B cell (primary cell): ENCODE measurements at regions not wholly inside any gene's neighbourhood (a gene's known extent, or its start where the extent isn't known, plus 50 kb on each side); places are given as distances from the start of the nearest gene placed in this dataset.

ENCODE experiments used
- ATAC-seq: fragments of 200-7000 bp; cut with Tn5 transposase; one replicate; pipeline ENCODE4 v1.10.0; 2021; ENCODE audit warnings: low read depth, mild to moderate bottlenecking, moderate number of reproducible peaks, moderate library complexity
- CTCF ChIA-PET: fragments of 350-600 bp; sonication (Branson Sonifier 250); formaldehyde crosslinking; loops from one replicate; lab custom pipeline; 2021; ENCODE audit warnings: antibody characterized with exemption, inconsistent platforms; lab: Charles Lee
- POLR2A ChIA-PET: fragments of 350-600 bp; sonication (Branson Sonifier 250); formaldehyde crosslinking; loops from one replicate; lab custom pipeline; 2021; ENCODE audit warnings: antibody characterized with exemption; lab: Charles Lee
- DNase-seq: peaks from one replicate; pipeline ENCODE4 v3.0.0; 2013
- H2AFZ ChIP-seq: 2 replicates; pipeline ENCODE4 v1.6.1; 2012; ENCODE audit warnings: mild to moderate bottlenecking, low read depth, low read length; ENCODE audit not compliant: insufficient read depth, poor library complexity, severe bottlenecking
- H3K27ac ChIP-seq, 2 donors: 1 replicate in 1 of 2; 2 replicates in 1 of 2; pipeline ENCODE4 v1.5.1; 2012 to 2013; ENCODE audit warnings: low read length in 2 of 2, mild to moderate bottlenecking in 2 of 2, moderate library complexity in 1 of 2
- H3K27me3 ChIP-seq, 4 experiments: fragments of 200-600 bp in 1 of 4; sonication (generic) in 1 of 4; replicated peaks in 1 of 4; 1 replicate in 2 of 4; 2 replicates in 2 of 4; pipeline versions ENCODE4 v1.6.1 to v1.7.0; 2013 to 2016; ENCODE audit warnings: low read length in 3 of 4, mild to moderate bottlenecking in 2 of 4, mixed read lengths in 1 of 4, moderate library complexity in 1 of 4; ENCODE audit not compliant: insufficient read depth in 4 of 4, control insufficient read depth in 3 of 4; ENCODE audit errors: control extremely low read depth in 1 of 4
- H3K36me3 ChIP-seq, 2 experiments: replicated peaks in 1 of 2; 1 replicate in 1 of 2; 2 replicates in 1 of 2; pipeline versions ENCODE4 v1.6.1 to v1.7.1; 2013; ENCODE audit warnings: low read length in 1 of 2; ENCODE audit not compliant: insufficient read depth in 2 of 2, control insufficient read depth in 1 of 2; ENCODE audit errors: control extremely low read depth in 1 of 2, extremely low read depth in 1 of 2
- H3K4me1 ChIP-seq, 2 donors: fragments of 200-600 bp in 1 of 2; sonication (generic) in 1 of 2; 1 replicate in 1 of 2; 2 replicates in 1 of 2; pipeline versions ENCODE4 v1.5.1 to v1.6.1; 2013 to 2017; ENCODE audit warnings: low read length in 2 of 2; ENCODE audit not compliant: control insufficient read depth in 2 of 2, insufficient read depth in 2 of 2
- H3K4me2 ChIP-seq: replicated peaks from 2 replicates; pipeline ENCODE3; 2012; ENCODE audit warnings: mild to moderate bottlenecking, low read depth, low read length; ENCODE audit not compliant: poor library complexity, severe bottlenecking
- H3K4me3 ChIP-seq, 5 experiments: fragments of 200-600 bp in 1 of 5; sonication (generic) in 1 of 5; 1 replicate in 3 of 5; 2 replicates in 2 of 5; pipeline versions ENCODE4 v1.5.1 to v1.7.0; 2011 to 2016; ENCODE audit warnings: low read length in 4 of 5, mild to moderate bottlenecking in 4 of 5, low read depth in 2 of 5, control low read depth in 1 of 5, moderate library complexity in 1 of 5; ENCODE audit not compliant: insufficient read depth in 1 of 5; ENCODE audit errors: control extremely low read depth in 1 of 5, extremely low read depth in 1 of 5
- H3K79me2 ChIP-seq: fragments of 200-600 bp; sonication (generic); one replicate; pipeline ENCODE4 v1.6.0; 2016; ENCODE audit warnings: low read length; ENCODE audit not compliant: control insufficient read depth, insufficient read depth
- H3K9ac ChIP-seq: fragments of 200-600 bp; sonication (generic); 2 replicates; pipeline ENCODE4 v1.6.1; 2017; ENCODE audit warnings: mild to moderate bottlenecking, low read length, moderate library complexity
- H3K9me3 ChIP-seq, 3 donors: one replicate each; pipeline versions ENCODE4 v1.6.1 to v1.7.1; 2013; ENCODE audit warnings: low read length in 2 of 3; ENCODE audit not compliant: control insufficient read depth in 2 of 3, insufficient read depth in 1 of 3; ENCODE audit errors: control extremely low read depth in 1 of 3
- H4K20me1 ChIP-seq: 2 replicates; pipeline ENCODE4 v1.6.0; 2012; ENCODE audit warnings: mild to moderate bottlenecking, low read length; ENCODE audit not compliant: insufficient read depth, control insufficient read depth, poor library complexity, severe bottlenecking
- H3K27ac Mint-ChIP-seq: one replicate; pipeline ENCODE4 v1.8.0; 2021; ENCODE audit warnings: mixed read lengths
- H3K27me3 Mint-ChIP-seq: one replicate; pipeline ENCODE4 v1.8.0; 2021; ENCODE audit warnings: mixed read lengths
- H3K4me1 Mint-ChIP-seq: one replicate; pipeline ENCODE4 v1.8.0; 2021; ENCODE audit warnings: mixed read lengths
- H3K4me3 Mint-ChIP-seq: one replicate; pipeline ENCODE4 v1.8.0; 2021; ENCODE audit warnings: mixed read lengths
- H3K9me3 Mint-ChIP-seq: one replicate; pipeline ENCODE4 v1.8.0; 2022; ENCODE audit warnings: mixed read lengths; ENCODE audit not compliant: insufficient read depth
- CTCF ChIP-seq: fragments of 200-600 bp; IDR thresholded peaks from one replicate; pipeline ENCODE4 v1.8.0; 2022; ENCODE audit warnings: antibody characterized with exemption, mild to moderate bottlenecking
- EZH2 ChIP-seq: IDR thresholded peaks from 2 replicates; pipeline ENCODE4 v1.6.1; 2012; ENCODE audit warnings: borderline replicate concordance, low read depth, mild to moderate bottlenecking, moderate library complexity, low read length; ENCODE audit not compliant: insufficient read depth, poor library complexity, severe bottlenecking
- WGBS: methylation state at CpG from one replicate; pipeline ENCODE4 v1.1.5; 2013; ENCODE audit warnings: missing lambda C conversion rate; ENCODE audit not compliant: insufficient coverage; 5-methylcytosine and 5-hydroxymethylcytosine counted together
- intact Hi-C: fragments of 100-400 bp; cut with micrococcal nuclease; formaldehyde crosslinking; loops from one replicate; pipeline ENCODE4 v1.10.0; 2022

DNA sequence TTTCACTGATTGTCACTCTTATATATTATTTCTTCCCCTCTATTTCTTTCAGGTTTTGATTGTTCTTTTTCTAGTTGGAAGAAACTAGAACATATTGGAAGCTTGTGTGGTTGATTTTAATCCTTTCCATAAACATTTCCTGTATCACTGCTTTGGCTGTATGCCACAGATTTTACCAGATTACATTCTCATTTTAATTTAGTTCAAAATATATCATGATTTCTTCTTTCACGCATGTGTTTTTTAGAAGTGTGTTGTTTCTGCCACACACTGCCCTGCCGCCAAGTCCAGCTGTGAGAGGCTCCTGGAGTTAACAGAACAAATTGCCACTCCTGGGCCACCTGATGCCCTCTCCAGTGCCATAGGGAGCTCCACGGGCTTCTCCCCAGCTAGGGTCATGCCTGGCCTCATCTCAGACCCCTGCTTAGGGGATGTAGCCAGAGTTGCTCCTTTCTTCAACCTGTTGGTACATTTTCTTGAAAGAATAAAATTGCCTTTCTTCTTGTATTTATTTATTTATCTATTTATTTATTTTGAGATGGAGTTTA lies 206.2 kb upstream of the COPS8 start:
- ChIA-PET CTCF (no interaction called here), POLR2A (no interaction called here)
- no peak overlapping the region for H2AFZ ChIP-seq
- 94% methylated on average over 2 of the region's 3 CpGs for WGBS
- no peaks in the 10 kb centered on the region for H3K79me2 ChIP-seq
- intact Hi-C loops, result no loop called here
- H3K4me1 ChIP-seq, result no peaks in the 10 kb centered on the region
- H3K27me3 Mint-ChIP-seq, result peaks cover 10% of the 10 kb centered on the region
- H3K9me3 ChIP-seq, result no peaks in the 10 kb centered on the region
- no peak for DNase-seq
- no peaks in the 10 kb centered on the region for H3K36me3 ChIP-seq
- H3K9ac ChIP-seq, result no peak overlapping the region
- H4K20me1 ChIP-seq, result no peaks in the 10 kb centered on the region
- H3K4me2 ChIP-seq, result no peak overlapping the region
- no peak overlapping the region for H3K27ac Mint-ChIP-seq
- H3K9me3 Mint-ChIP-seq, result no peaks in the 10 kb centered on the region
- H3K4me3 Mint-ChIP-seq, result no peak overlapping the region
- H3K4me3 ChIP-seq, result no peak overlapping the region
- H3K27me3 ChIP-seq, result no peaks in the 10 kb centered on the region
- no peak overlapping the region for H3K27ac ChIP-seq
- H3K4me1 Mint-ChIP-seq, result no peaks in the 10 kb centered on the region
- ATAC-seq, result no peak
- TF ChIP-seq EZH2 (no peak), CTCF (no peak)

DNA sequence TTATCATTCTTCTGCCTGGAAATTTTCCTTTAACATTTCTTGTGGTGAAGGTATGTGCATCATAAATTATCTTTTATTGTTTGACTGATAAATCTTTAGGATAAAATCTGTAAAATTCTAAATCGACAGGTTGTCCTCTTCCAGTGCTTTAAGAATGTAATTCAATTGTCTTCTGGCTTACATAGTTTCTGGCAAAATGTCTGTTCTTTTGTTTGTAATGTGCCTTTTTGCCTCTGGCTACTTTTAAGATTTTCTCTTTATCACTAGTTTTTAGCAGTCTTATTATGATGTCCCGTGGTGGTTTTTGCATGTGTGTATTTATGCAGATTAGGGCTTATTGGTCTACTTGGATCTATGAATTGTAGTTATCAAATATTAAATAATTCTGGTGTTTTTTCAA lies 203.6 kb upstream of the COPS8 start:
- Histone ChIP-seq H3K4me3 (no peak overlapping the region), H3K79me2 (no peaks in the 10 kb centered on the region), H3K27ac (no peak overlapping the region), H3K9ac (no peak overlapping the region), H3K27me3 (no peaks in the 10 kb centered on the region), H4K20me1 (no peaks in the 10 kb centered on the region), H3K9me3 (no peaks in the 10 kb centered on the region), H2AFZ (no peak overlapping the region), H3K4me2 (no peak overlapping the region), H3K36me3 (no peaks in the 10 kb centered on the region), H3K4me1 (no peaks in the 10 kb centered on the region)
- no peak for ATAC-seq
- Mint-ChIP-seq H3K4me1 (no peaks in the 10 kb centered on the region), H3K27me3 (peaks cover 7% of the 10 kb centered on the region), H3K27ac (no peak overlapping the region), H3K4me3 (no peak overlapping the region), H3K9me3 (no peaks in the 10 kb centered on the region)
- WGBS, result no CpG with 5 or more reads among the region's 2 CpGs
- TF ChIP-seq CTCF (no peak), EZH2 (no peak)
- ChIA-PET CTCF (no interaction called here), POLR2A (no interaction called here)
- no peak for DNase-seq
- intact Hi-C loops, result no loop called here
